Brain microvascular endothelial cell (primary cell): ENCODE measurements at regions not wholly inside any gene's neighbourhood (a gene's known extent, or its start where the extent isn't known, plus 50 kb on each side); places are given as distances from the start of the nearest gene placed in this dataset.

ENCODE experiments used
- DNase-seq: peaks from one replicate; pipeline ENCODE4 v3.0.0-alpha.2; 2020
- H3K27ac ChIP-seq: fragments of 250-450 bp; sonication (Bioruptor Pico); 2 replicates; pipeline ENCODE4 v1.5.1; 2020; ENCODE audit warnings: mild to moderate bottlenecking, moderate library complexity
- H3K27me3 ChIP-seq: fragments of 250-450 bp; sonication (Bioruptor Pico); replicated peaks from 2 replicates; pipeline ENCODE4 v1.5.1; 2020; ENCODE audit warnings: mild to moderate bottlenecking
- H3K36me3 ChIP-seq: fragments of 250-450 bp; sonication (Bioruptor Pico); replicated peaks from 2 replicates; pipeline ENCODE4 v1.5.1; 2020; ENCODE audit warnings: mild to moderate bottlenecking
- H3K4me3 ChIP-seq: 2 replicates; pipeline ENCODE4 v1.5.1; 2011; ENCODE audit warnings: low read depth, mild to moderate bottlenecking, control low read depth, low read length, moderate library complexity
- CTCF ChIP-seq: IDR thresholded peaks from 2 replicates; pipeline ENCODE4 v1.5.1; 2011; ENCODE audit warnings: low read depth, mild to moderate bottlenecking, moderate library complexity, low read length, control low read depth, inconsistent platforms; ENCODE audit errors: missing control alignments
- in situ Hi-C: cut with HindIII; loops from 2 replicates; pipeline ENCODE4 v1.10.0; 2017; ENCODE audit warnings: low sequenced_read_pairs, low pct_ligation_motif_present

GRCh38 chr16:80299416-80299815 is 241.4 kb upstream of the DYNLRB2 start:
- H3K27me3 ChIP-seq, result no peaks in the 10 kb centered on the region
- in situ Hi-C loops, result no loop called here
- no peak overlapping the region for H3K4me3 ChIP-seq
- DNase-seq, result peak; percentile 21
- TF ChIP-seq CTCF, result no peak
- no peaks in the 10 kb centered on the region for H3K36me3 ChIP-seq
- H3K27ac ChIP-seq, result no peak overlapping the region

- Histone ChIP-seq H3K27me3 (no peaks in the 10 kb centered on the region), H3K36me3 (no peaks in the 10 kb centered on the region), H3K27ac (no peak overlapping the region), H3K4me3 (no peak overlapping the region)
- in situ Hi-C loops, result no loop called here
- no peak for DNase-seq
- TF ChIP-seq CTCF, result no peak
These were observed 242.1 kb upstream of the DYNLRB2 start for GRCh38 chr16:80298676-80299075.

GRCh38 chr16:80296034-80296433 is 244.8 kb upstream of the DYNLRB2 start:
- Histone ChIP-seq H3K27me3 (no peaks in the 10 kb centered on the region), H3K27ac (no peak overlapping the region), H3K4me3 (no peak overlapping the region), H3K36me3 (no peaks in the 10 kb centered on the region)
- in situ Hi-C loops, result no loop called here
- no peak for TF ChIP-seq CTCF
- DNase-seq, result no peak

GRCh38 chr16:80294172-80294571 is 246.6 kb upstream of the DYNLRB2 start:
- no peak for DNase-seq
- Histone ChIP-seq H3K27me3 (no peaks in the 10 kb centered on the region), H3K27ac (no peak overlapping the region), H3K36me3 (no peaks in the 10 kb centered on the region), H3K4me3 (no peak overlapping the region)
- in situ Hi-C loops, result no loop called here
- no peak for TF ChIP-seq CTCF

- no peak for TF ChIP-seq CTCF
- Histone ChIP-seq H3K27ac (no peak overlapping the region), H3K36me3 (no peaks in the 10 kb centered on the region), H3K4me3 (no peak overlapping the region), H3K27me3 (no peaks in the 10 kb centered on the region)
- in situ Hi-C loops, result no loop called here
- DNase-seq, result no peak
These were observed 252.2 kb upstream of the DYNLRB2 start for GRCh38 chr16:80288616-80289015.

- no peak for DNase-seq
- in situ Hi-C loops, result no loop called here
- no peak for TF ChIP-seq CTCF
- Histone ChIP-seq H3K27ac (no peak overlapping the region), H3K27me3 (no peaks in the 10 kb centered on the region), H3K4me3 (no peak overlapping the region), H3K36me3 (no peaks in the 10 kb centered on the region)
These were observed 253.1 kb upstream of the DYNLRB2 start for GRCh38 chr16:80287674-80288073.
